Thymus (tissue), 11 donors: ENCODE measurements at regions not wholly inside any gene's neighbourhood (a gene's known extent, or its start where the extent isn't known, plus 50 kb on each side); places are given as distances from the start of the nearest gene placed in this dataset.

Experiments
- DNase-seq, 9 donors: peaks; one replicate each; pipeline ENCODE4 v3.0.0-alpha.2; 2013; ENCODE audit warnings: low spot score in 9 of 9, low read depth in 6 of 9, missing footprints in 1 of 9
- H3K27ac ChIP-seq, 2 donors: one replicate each; pipeline ENCODE4 v1.5.1; 2013; ENCODE audit warnings: control low read depth in 1 of 2, low read depth in 1 of 2, low read length in 1 of 2, mild to moderate bottlenecking in 1 of 2, moderate library complexity in 1 of 2
- H3K27me3 ChIP-seq, 2 donors: one replicate each; pipeline ENCODE4 v1.5.1; 2013; ENCODE audit warnings: low read length in 1 of 2; ENCODE audit not compliant: control insufficient read depth in 2 of 2, insufficient read depth in 1 of 2
- H3K36me3 ChIP-seq, 2 donors: one replicate each; pipeline ENCODE4 v1.5.1; 2013; ENCODE audit warnings: low read length in 1 of 2, mild to moderate bottlenecking in 1 of 2, moderate library complexity in 1 of 2; ENCODE audit not compliant: control insufficient read depth in 2 of 2, insufficient read depth in 2 of 2
- H3K4me1 ChIP-seq, 2 donors: one replicate each; pipeline ENCODE4 v1.5.1; 2013; ENCODE audit warnings: low read length in 2 of 2; ENCODE audit not compliant: control insufficient read depth in 2 of 2, insufficient read depth in 2 of 2
- H3K4me3 ChIP-seq, 2 donors: one replicate each; pipeline ENCODE4 v1.5.1; 2013; ENCODE audit warnings: low read length in 2 of 2, control low read depth in 1 of 2, mild to moderate bottlenecking in 1 of 2
- H3K9me3 ChIP-seq, 2 donors: one replicate each; pipeline ENCODE4 v1.5.1; 2013; ENCODE audit warnings: low read length in 1 of 2, mild to moderate bottlenecking in 1 of 2; ENCODE audit not compliant: control insufficient read depth in 2 of 2, insufficient read depth in 1 of 2
- WGBS: extraction: QIAGEN DNeasy Blood & Tissue Kit; methylation state at CpG from one replicate; pipeline ENCODE4 v1.1.7; 2013; 5-methylcytosine and 5-hydroxymethylcytosine counted together
- donor health status: healthy.

GRCh38 chr1:228882771-228883450 lies 147.6 kb downstream of the RHOU start:
- no peak for DNase-seq
- no peaks in the 10 kb centered on the region for H3K4me1 ChIP-seq
- 97% methylated on average over 4 of the region's 4 CpGs for WGBS

GRCh38 chr1:228883535-228883934 lies 148.3 kb downstream of the RHOU start:
- Histone ChIP-seq H3K9me3 (peaks cover 1 to 15% of the 10 kb centered on the region in 2 donors), H3K27ac (no peak overlapping the region), H3K4me1 (no peaks in the 10 kb centered on the region), H3K27me3 (no peaks in the 10 kb centered on the region), H3K36me3 (no peaks in the 10 kb centered on the region), H3K4me3 (no peak overlapping the region)
- 100% methylated on average over 2 of the region's 2 CpGs for WGBS
- no peak for DNase-seq

More at GRCh38 chr1:228882771-228883450, 147.6 kb downstream of the RHOU start:
- Histone ChIP-seq H3K9me3 (peaks cover 1 to 15% of the 10 kb centered on the region in 2 donors), H3K27me3 (no peaks in the 10 kb centered on the region), H3K4me3 (no peak overlapping the region), H3K36me3 (no peaks in the 10 kb centered on the region), H3K27ac (no peak overlapping the region)

- Histone ChIP-seq H3K27ac (no peak overlapping the region), H3K36me3 (no peaks in the 10 kb centered on the region), H3K27me3 (no peaks in the 10 kb centered on the region), H3K4me3 (no peak overlapping the region), H3K4me1 (no peaks in the 10 kb centered on the region), H3K9me3 (peaks cover 1 to 15% of the 10 kb centered on the region in 2 donors)
- no peak for DNase-seq
- WGBS, result over 99% methylated on average over 5 of the region's 5 CpGs
Observed at GRCh38 chr1:228884196-228884595, 148.9 kb downstream of the RHOU start.

GRCh38 chr1:228884615-228885566 lies 149.6 kb downstream of the RHOU start:
- DNase-seq, result no peak
- Histone ChIP-seq H3K27ac (no peak overlapping the region), H3K4me3 (no peak overlapping the region), H3K4me1 (peaks cover 0 to under 1% of the 10 kb centered on the region in 2 donors), H3K36me3 (no peaks in the 10 kb centered on the region), H3K27me3 (no peaks in the 10 kb centered on the region), H3K9me3 (peaks cover 1 to 15% of the 10 kb centered on the region in 2 donors)
- 97% methylated on average over 4 of the region's 4 CpGs for WGBS

GRCh38 chr1:228885845-228886244 lies 150.6 kb downstream of the RHOU start:
- H3K27me3 ChIP-seq, result no peaks in the 10 kb centered on the region
- no peaks in the 10 kb centered on the region for H3K36me3 ChIP-seq
- H3K27ac ChIP-seq, result no peak overlapping the region
- DNase-seq, result no peak
- no peak overlapping the region for H3K4me3 ChIP-seq
- 94% methylated on average over 7 of the region's 7 CpGs for WGBS
- peaks cover 0 to 9% of the 10 kb centered on the region in 2 donors for H3K4me1 ChIP-seq
- H3K9me3 ChIP-seq, result peaks cover 1 to 15% of the 10 kb centered on the region in 2 donors

GRCh38 chr1:228887101-228887500 lies 151.8 kb downstream of the RHOU start:
- 93% methylated on average over 5 of the region's 5 CpGs for WGBS
- Histone ChIP-seq H3K4me3 (no peak overlapping the region), H3K27ac (no peak overlapping the region), H3K4me1 (peaks cover 0 to 17% of the 10 kb centered on the region in 2 donors), H3K36me3 (no peaks in the 10 kb centered on the region), H3K27me3 (no peaks in the 10 kb centered on the region), H3K9me3 (peaks cover 1 to 15% of the 10 kb centered on the region in 2 donors)
- no peak for DNase-seq

- peaks cover 1 to 15% of the 10 kb centered on the region in 2 donors for H3K9me3 ChIP-seq
- H3K27ac ChIP-seq, result no peak overlapping the region
- 100% methylated on average over 1 of the region's 1 CpG for WGBS
- DNase-seq, result no peak
- peaks cover 0 to 17% of the 10 kb centered on the region in 2 donors for H3K4me1 ChIP-seq
- H3K36me3 ChIP-seq, result no peaks in the 10 kb centered on the region
- H3K4me3 ChIP-seq, result no peak overlapping the region
- no peaks in the 10 kb centered on the region for H3K27me3 ChIP-seq
Observed at GRCh38 chr1:228887960-228888359, 152.7 kb downstream of the RHOU start.

GRCh38 chr1:228889289-228889688 lies 154.0 kb downstream of the RHOU start:
- no peaks in the 10 kb centered on the region for H3K36me3 ChIP-seq
- no peak for DNase-seq
- peaks cover 0 to 17% of the 10 kb centered on the region in 2 donors for H3K4me1 ChIP-seq
- peaks cover 0 to 5% of the 10 kb centered on the region in 2 donors for H3K9me3 ChIP-seq
- WGBS, result 97% methylated on average over 2 of the region's 2 CpGs
- H3K27me3 ChIP-seq, result no peaks in the 10 kb centered on the region
- H3K4me3 ChIP-seq, result no peak overlapping the region
- no peak overlapping the region for H3K27ac ChIP-seq
